ENCODE measurements at regions not wholly inside any gene's neighbourhood (a gene's known extent, or its start where the extent isn't known, plus 50 kb on each side); places are given as distances from the start of the nearest gene placed in this dataset.

- DNase-seq (ENCODE audit: low spot score): no peak
- no peak for TF ChIP-seq CTCF (IDR thresholded peaks at IDR 0.05; ENCODE audit: extremely low read depth, missing control alignments)
Measured at GRCh38 chr16:6602405-6602804, 730.2 kb upstream of the RBFOX1 start.

GRCh38 chr16:6600167-6600566, 732.5 kb upstream of the RBFOX1 start:
- no peak for DNase-seq (ENCODE audit: low spot score)
- TF ChIP-seq CTCF (IDR thresholded peaks at IDR 0.05; ENCODE audit: extremely low read depth, missing control alignments): no peak

- no peak for DNase-seq (ENCODE audit: low spot score)
- TF ChIP-seq CTCF (IDR thresholded peaks at IDR 0.05; ENCODE audit: extremely low read depth, missing control alignments): no peak
Measured at GRCh38 chr16:6593799-6594198, 738.8 kb upstream of the RBFOX1 start.

- DNase-seq (ENCODE audit: low spot score): no peak
- no peak for TF ChIP-seq CTCF (IDR thresholded peaks at IDR 0.05; ENCODE audit: extremely low read depth, missing control alignments)
Measured at GRCh38 chr16:6576606-6577005, 756.0 kb upstream of the RBFOX1 start.

- DNase-seq (ENCODE audit: low spot score): no peak
- no peak for TF ChIP-seq CTCF (IDR thresholded peaks at IDR 0.05; ENCODE audit: extremely low read depth, missing control alignments)
Measured at GRCh38 chr16:6576113-6576512, 756.5 kb upstream of the RBFOX1 start.

GRCh38 chr16:6574146-6574545, 758.5 kb upstream of the RBFOX1 start:
- no peak for TF ChIP-seq CTCF (IDR thresholded peaks at IDR 0.05; ENCODE audit: extremely low read depth, missing control alignments)
- DNase-seq (ENCODE audit: low spot score): no peak

- DNase-seq (ENCODE audit: low spot score): no peak
- TF ChIP-seq CTCF (IDR thresholded peaks at IDR 0.05; ENCODE audit: extremely low read depth, missing control alignments): no peak
Measured at GRCh38 chr16:6573577-6573976, 759.1 kb upstream of the RBFOX1 start.

Data from GM20000 (cell line).